ENCODE measurements at regions not wholly inside any gene's neighbourhood (a gene's known extent, or its start where the extent isn't known, plus 50 kb on each side); places are given as distances from the start of the nearest gene placed in this dataset.
A peak's percentile ranks its signal among the peaks of the same experiment; 100 is the strongest.

DNA sequence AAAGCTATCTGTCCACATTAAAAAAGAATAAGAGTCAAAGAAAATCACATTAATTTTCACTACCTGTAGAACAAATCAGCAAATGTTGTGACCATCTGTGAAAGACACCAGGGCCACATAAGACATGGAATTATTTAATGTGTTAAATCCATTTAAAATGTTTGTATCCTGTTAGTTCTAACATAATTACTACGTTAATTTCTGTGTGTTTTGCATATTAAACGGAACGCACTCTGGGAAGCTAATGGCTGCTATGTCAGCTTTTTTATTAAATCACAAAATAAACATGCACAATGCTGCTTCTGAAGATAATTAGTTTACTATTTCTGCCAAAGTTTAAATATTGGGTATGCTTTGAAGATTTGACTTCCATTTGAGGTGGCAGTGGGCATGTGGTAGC is 1061.2 kb downstream of the CDH11 start:
- no peak for DNase-seq (ENCODE audit: low read depth, low spot score)
- no peak overlapping the region for H3K4me3 ChIP-seq (ENCODE audit: low read depth, low read length)
- TF ChIP-seq, protein P1, sequence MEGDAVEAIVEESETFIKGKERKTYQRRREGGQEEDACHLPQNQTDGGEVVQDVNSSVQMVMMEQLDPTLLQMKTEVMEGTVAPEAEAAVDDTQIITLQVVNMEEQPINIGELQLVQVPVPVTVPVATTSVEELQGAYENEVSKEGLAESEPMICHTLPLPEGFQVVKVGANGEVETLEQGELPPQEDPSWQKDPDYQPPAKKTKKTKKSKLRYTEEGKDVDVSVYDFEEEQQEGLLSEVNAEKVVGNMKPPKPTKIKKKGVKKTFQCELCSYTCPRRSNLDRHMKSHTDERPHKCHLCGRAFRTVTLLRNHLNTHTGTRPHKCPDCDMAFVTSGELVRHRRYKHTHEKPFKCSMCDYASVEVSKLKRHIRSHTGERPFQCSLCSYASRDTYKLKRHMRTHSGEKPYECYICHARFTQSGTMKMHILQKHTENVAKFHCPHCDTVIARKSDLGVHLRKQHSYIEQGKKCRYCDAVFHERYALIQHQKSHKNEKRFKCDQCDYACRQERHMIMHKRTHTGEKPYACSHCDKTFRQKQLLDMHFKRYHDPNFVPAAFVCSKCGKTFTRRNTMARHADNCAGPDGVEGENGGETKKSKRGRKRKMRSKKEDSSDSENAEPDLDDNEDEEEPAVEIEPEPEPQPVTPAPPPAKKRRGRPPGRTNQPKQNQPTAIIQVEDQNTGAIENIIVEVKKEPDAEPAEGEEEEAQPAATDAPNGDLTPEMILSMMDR (IDR thresholded peaks at IDR 0.05; ENCODE audit: low read depth, low read length), result no peak
- in situ Hi-C loops (cut with HindIII; ENCODE audit: low sequenced_read_pairs), result no loop called here

DNA sequence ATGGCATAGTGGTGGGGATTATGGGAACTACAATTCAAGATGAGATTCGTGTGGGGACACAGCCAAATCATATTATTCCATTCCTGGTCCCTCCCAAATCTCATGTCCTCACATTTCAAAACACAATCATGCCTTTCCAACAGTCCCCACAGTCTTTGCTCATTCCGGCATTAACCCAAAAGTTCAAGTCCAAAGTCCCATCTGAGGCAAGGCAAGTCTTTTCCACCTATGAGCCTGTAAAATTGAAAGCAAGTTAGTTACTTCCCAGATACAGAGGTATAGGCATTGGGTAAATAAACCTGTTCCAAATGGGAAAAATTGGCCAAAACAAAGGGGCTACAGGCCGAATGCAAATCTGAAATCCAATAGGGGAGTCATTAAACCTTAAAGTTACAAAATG is 1063.2 kb downstream of the CDH11 start:
- in situ Hi-C loops (cut with HindIII; ENCODE audit: low sequenced_read_pairs), result no loop called here
- DNase-seq (ENCODE audit: low read depth, low spot score), result no peak
- H3K4me3 ChIP-seq (ENCODE audit: low read depth, low read length), result no peak overlapping the region
- TF ChIP-seq, protein P1 (IDR thresholded peaks at IDR 0.05; ENCODE audit: low read depth, low read length), result no peak

DNA sequence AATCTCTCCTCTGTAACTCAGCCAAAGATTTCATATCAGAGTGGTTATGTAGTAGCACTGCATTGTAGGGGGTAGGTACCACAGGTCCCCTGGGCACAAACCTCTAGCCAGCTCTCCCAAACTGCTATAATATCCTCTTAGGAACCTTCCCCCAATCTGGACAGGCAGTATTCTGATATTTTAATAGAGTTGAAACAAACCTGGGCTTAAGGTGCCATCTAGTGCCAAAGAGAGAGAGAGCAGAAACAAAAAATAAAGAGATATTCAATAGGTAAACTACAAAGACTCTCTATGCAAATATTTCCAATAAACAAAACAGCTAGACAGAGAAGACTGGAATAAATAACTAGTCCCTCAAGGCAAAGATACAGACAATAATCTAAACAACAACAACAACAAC is 1070.0 kb downstream of the CDH11 start:
- TF ChIP-seq, protein P1 (IDR thresholded peaks at IDR 0.05; ENCODE audit: low read depth, low read length), result peak; percentile 34

DNA sequence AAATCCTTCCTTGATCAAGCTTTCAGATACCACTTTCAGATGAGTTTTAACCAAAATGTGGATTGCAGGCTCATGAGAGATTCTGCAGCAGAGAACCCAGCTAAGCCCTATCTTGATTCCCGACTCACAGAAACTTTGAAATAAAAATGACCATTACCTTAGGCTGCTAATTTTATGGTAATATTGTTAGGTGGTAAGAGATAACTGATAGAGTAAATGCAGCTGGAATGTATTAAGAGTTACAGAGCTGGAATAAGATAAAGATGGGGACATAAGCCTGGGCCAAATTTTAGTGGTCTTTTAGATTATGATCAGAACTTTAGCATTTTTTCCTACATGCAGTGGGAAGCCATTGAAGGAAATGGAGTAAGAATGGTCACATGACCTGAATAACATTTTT is 1074.0 kb downstream of the CDH11 start:
- in situ Hi-C loops (cut with HindIII; ENCODE audit: low sequenced_read_pairs), result no loop called here
- H3K4me3 ChIP-seq (ENCODE audit: low read depth, low read length), result no peak overlapping the region
- TF ChIP-seq, protein P1 (IDR thresholded peaks at IDR 0.05; ENCODE audit: low read depth, low read length), result no peak
- no peak for DNase-seq (ENCODE audit: low read depth, low spot score)

More for the DNA sequence above, 1070.0 kb downstream of the CDH11 start:
- H3K4me3 ChIP-seq (ENCODE audit: low read depth, low read length), result no peak overlapping the region
- in situ Hi-C loops (cut with HindIII; ENCODE audit: low sequenced_read_pairs), result no loop called here
- peak; percentile 3 for DNase-seq (ENCODE audit: low read depth, low spot score)

DNA sequence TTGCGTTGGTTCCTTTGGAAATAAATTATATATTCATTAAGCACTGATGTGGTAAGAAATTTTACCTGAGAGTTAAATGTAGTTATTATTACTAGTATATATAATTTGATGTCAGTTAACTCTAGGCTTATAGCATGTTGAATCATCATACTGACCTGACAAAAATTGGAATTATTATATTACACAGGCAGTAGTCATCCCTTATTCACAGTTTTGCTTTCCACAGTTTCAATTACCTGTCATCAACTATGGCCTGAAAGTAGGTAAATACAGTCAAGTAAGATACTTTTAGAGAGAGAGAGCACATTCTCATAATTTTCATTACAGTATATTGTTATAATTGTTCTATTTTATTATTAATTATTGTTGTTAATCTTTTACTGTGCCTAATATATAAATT is 1074.7 kb downstream of the CDH11 start:
- in situ Hi-C loops (cut with HindIII; ENCODE audit: low sequenced_read_pairs), result no loop called here
- no peak overlapping the region for H3K4me3 ChIP-seq (ENCODE audit: low read depth, low read length)
- DNase-seq (ENCODE audit: low read depth, low spot score), result no peak
- TF ChIP-seq, protein P1 (IDR thresholded peaks at IDR 0.05; ENCODE audit: low read depth, low read length), result no peak

DNA sequence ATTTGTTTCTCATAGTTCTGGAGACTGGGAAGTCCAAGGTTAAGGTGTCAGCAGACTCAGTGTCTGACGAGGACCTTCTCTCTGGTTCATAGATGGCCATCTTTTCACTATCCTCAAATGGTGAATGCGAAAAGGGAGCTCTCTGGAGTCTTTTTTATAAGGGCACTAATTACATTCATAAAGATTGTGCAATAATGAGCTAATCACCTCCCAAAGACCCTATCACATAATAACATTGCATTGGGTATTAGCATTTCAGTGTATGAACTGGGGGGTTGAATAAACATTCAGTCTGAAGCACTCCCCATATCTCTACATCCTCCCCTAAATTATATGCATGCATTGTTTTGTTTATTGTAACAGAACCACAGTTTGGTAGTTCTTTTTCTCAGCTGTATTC is 1086.5 kb downstream of the CDH11 start:
- in situ Hi-C loops (cut with HindIII; ENCODE audit: low sequenced_read_pairs), result no loop called here
- H3K4me3 ChIP-seq (ENCODE audit: low read depth, low read length), result no peak overlapping the region
- DNase-seq (ENCODE audit: low read depth, low spot score), result no peak
- TF ChIP-seq, protein P1 (IDR thresholded peaks at IDR 0.05; ENCODE audit: low read depth, low read length), result no peak

DNA sequence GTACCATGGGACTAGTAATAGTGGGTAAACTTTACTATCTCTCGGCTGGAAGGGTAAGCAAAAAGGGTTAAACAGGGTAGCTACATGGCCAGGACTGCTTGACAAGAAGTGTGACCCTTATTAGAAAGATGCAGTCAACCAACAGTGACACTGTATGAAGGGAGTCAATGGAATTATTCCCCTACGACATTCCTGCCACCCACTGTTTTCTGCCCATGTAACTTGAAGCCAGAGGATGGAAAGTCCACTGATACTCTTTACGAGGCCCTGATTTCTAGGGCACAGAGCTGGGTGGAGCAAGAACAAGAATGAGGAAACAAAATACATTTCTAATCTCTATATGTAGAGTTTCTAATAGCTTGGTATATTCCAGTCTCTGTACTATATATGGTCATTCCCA is 1102.5 kb downstream of the CDH11 start:
- TF ChIP-seq, protein P1 (IDR thresholded peaks at IDR 0.05; ENCODE audit: low read depth, low read length), result no peak
- no peak overlapping the region for H3K4me3 ChIP-seq (ENCODE audit: low read depth, low read length)
- no peak for DNase-seq (ENCODE audit: low read depth, low spot score)
- in situ Hi-C loops (cut with HindIII; ENCODE audit: low sequenced_read_pairs), result no loop called here
